H1 (cell line): ENCODE measurements at regions not wholly inside any gene's neighbourhood (a gene's known extent, or its start where the extent isn't known, plus 50 kb on each side); places are given as distances from the start of the nearest gene placed in this dataset.

Experiments used
- E2F6 ChIP-seq: IDR thresholded peaks from 2 replicates; pipeline ENCODE4 v1.6.1; 2012; ENCODE audit warnings: inconsistent platforms

- no peak for TF ChIP-seq E2F6
- TF ChIP-seq, all 59 proteins: peak for 0
Measured at GRCh38 chrX:125727117-125727516, 407.4 kb downstream of the TEX13C start (continued).
